AG09309 (cell line): ENCODE measurements at regions not wholly inside any gene's neighbourhood (a gene's known extent, or its start where the extent isn't known, plus 50 kb on each side); places are given as distances from the start of the nearest gene placed in this dataset.
"Not testable (repeated sequence)": the region's sequence is repeated elsewhere in the genome, so short reads cannot be mapped to it uniquely, and the experiment has no call there.

Experiments
- DNase-seq: peaks from one replicate; pipeline ENCODE4 v3.0.0-alpha.2; 2010; ENCODE audit warnings: low read depth
- H3K4me3 ChIP-seq: 2 replicates; pipeline ENCODE4 v1.5.1; 2011; ENCODE audit warnings: mild to moderate bottlenecking, low read depth, low read length, moderate library complexity; ENCODE audit not compliant: control insufficient read depth
- CTCF ChIP-seq: IDR thresholded peaks from 2 replicates; pipeline ENCODE4 v1.5.1; 2011; ENCODE audit warnings: mild to moderate bottlenecking, low read depth, low read length, inconsistent platforms; ENCODE audit not compliant: insufficient read depth, control insufficient read depth; ENCODE audit errors: missing control alignments

- H3K4me3 ChIP-seq: no peak overlapping the region
- DNase-seq: no peak
- TF ChIP-seq CTCF: no peak
Measured at GRCh38 chr12:86387591-86388145, 131.5 kb upstream of the MGAT4C start.

GRCh38 chr12:86383759-86384158 is 127.6 kb upstream of the MGAT4C start:
- not testable (repeated sequence) for H3K4me3 ChIP-seq, DNase-seq

- DNase-seq: no peak
- no peak overlapping the region for H3K4me3 ChIP-seq
- no peak for TF ChIP-seq CTCF
Measured at GRCh38 chr12:86379337-86379736, 123.1 kb upstream of the MGAT4C start.

- DNase-seq: no peak
- no peak overlapping the region for H3K4me3 ChIP-seq
- TF ChIP-seq CTCF: no peak
Measured at GRCh38 chr12:86376052-86376451, 119.9 kb upstream of the MGAT4C start.

GRCh38 chr12:86373813-86374212 is 117.6 kb upstream of the MGAT4C start:
- no peak overlapping the region for H3K4me3 ChIP-seq
- DNase-seq: no peak
- no peak for TF ChIP-seq CTCF

GRCh38 chr12:86367137-86367536 is 110.9 kb upstream of the MGAT4C start:
- TF ChIP-seq CTCF: no peak
- DNase-seq: no peak
- H3K4me3 ChIP-seq: no peak overlapping the region

- DNase-seq: no peak
- TF ChIP-seq CTCF: no peak
Measured at GRCh38 chr12:86349196-86349595, 93.0 kb upstream of the MGAT4C start.

More at GRCh38 chr12:86349196-86349595, 93.0 kb upstream of the MGAT4C start:
- no peak overlapping the region for H3K4me3 ChIP-seq
